B cell (primary cell): ENCODE measurements at regions not wholly inside any gene's neighbourhood (a gene's known extent, or its start where the extent isn't known, plus 50 kb on each side); places are given as distances from the start of the nearest gene placed in this dataset.
"Not testable (repeated sequence)": the region's sequence is repeated elsewhere in the genome, so short reads cannot be mapped to it uniquely, and the experiment has no call there.

ENCODE experiments used
- ATAC-seq: fragments of 200-7000 bp; cut with Tn5 transposase; one replicate; pipeline ENCODE4 v1.10.0; 2021; ENCODE audit warnings: low read depth, mild to moderate bottlenecking, moderate number of reproducible peaks, moderate library complexity
- CTCF ChIA-PET: fragments of 350-600 bp; sonication (Branson Sonifier 250); formaldehyde crosslinking; loops from one replicate; lab custom pipeline; 2021; ENCODE audit warnings: antibody characterized with exemption, inconsistent platforms; lab: Charles Lee
- POLR2A ChIA-PET: fragments of 350-600 bp; sonication (Branson Sonifier 250); formaldehyde crosslinking; loops from one replicate; lab custom pipeline; 2021; ENCODE audit warnings: antibody characterized with exemption; lab: Charles Lee
- DNase-seq: peaks from one replicate; pipeline ENCODE4 v3.0.0; 2013
- H2AFZ ChIP-seq: 2 replicates; pipeline ENCODE4 v1.6.1; 2012; ENCODE audit warnings: mild to moderate bottlenecking, low read depth, low read length; ENCODE audit not compliant: insufficient read depth, poor library complexity, severe bottlenecking
- H3K27ac ChIP-seq, 2 donors: 1 replicate in 1 of 2; 2 replicates in 1 of 2; pipeline ENCODE4 v1.5.1; 2012 to 2013; ENCODE audit warnings: low read length in 2 of 2, mild to moderate bottlenecking in 2 of 2, moderate library complexity in 1 of 2
- H3K27me3 ChIP-seq, 4 experiments: fragments of 200-600 bp in 1 of 4; sonication (generic) in 1 of 4; replicated peaks in 1 of 4; 1 replicate in 2 of 4; 2 replicates in 2 of 4; pipeline versions ENCODE4 v1.6.1 to v1.7.0; 2013 to 2016; ENCODE audit warnings: low read length in 3 of 4, mild to moderate bottlenecking in 2 of 4, mixed read lengths in 1 of 4, moderate library complexity in 1 of 4; ENCODE audit not compliant: insufficient read depth in 4 of 4, control insufficient read depth in 3 of 4; ENCODE audit errors: control extremely low read depth in 1 of 4
- H3K36me3 ChIP-seq, 2 experiments: replicated peaks in 1 of 2; 1 replicate in 1 of 2; 2 replicates in 1 of 2; pipeline versions ENCODE4 v1.6.1 to v1.7.1; 2013; ENCODE audit warnings: low read length in 1 of 2; ENCODE audit not compliant: insufficient read depth in 2 of 2, control insufficient read depth in 1 of 2; ENCODE audit errors: control extremely low read depth in 1 of 2, extremely low read depth in 1 of 2
- H3K4me1 ChIP-seq, 2 donors: fragments of 200-600 bp in 1 of 2; sonication (generic) in 1 of 2; 1 replicate in 1 of 2; 2 replicates in 1 of 2; pipeline versions ENCODE4 v1.5.1 to v1.6.1; 2013 to 2017; ENCODE audit warnings: low read length in 2 of 2; ENCODE audit not compliant: control insufficient read depth in 2 of 2, insufficient read depth in 2 of 2
- H3K4me2 ChIP-seq: replicated peaks from 2 replicates; pipeline ENCODE3; 2012; ENCODE audit warnings: mild to moderate bottlenecking, low read depth, low read length; ENCODE audit not compliant: poor library complexity, severe bottlenecking
- H3K4me3 ChIP-seq, 5 experiments: fragments of 200-600 bp in 1 of 5; sonication (generic) in 1 of 5; 1 replicate in 3 of 5; 2 replicates in 2 of 5; pipeline versions ENCODE4 v1.5.1 to v1.7.0; 2011 to 2016; ENCODE audit warnings: low read length in 4 of 5, mild to moderate bottlenecking in 4 of 5, low read depth in 2 of 5, control low read depth in 1 of 5, moderate library complexity in 1 of 5; ENCODE audit not compliant: insufficient read depth in 1 of 5; ENCODE audit errors: control extremely low read depth in 1 of 5, extremely low read depth in 1 of 5
- H3K79me2 ChIP-seq: fragments of 200-600 bp; sonication (generic); one replicate; pipeline ENCODE4 v1.6.0; 2016; ENCODE audit warnings: low read length; ENCODE audit not compliant: control insufficient read depth, insufficient read depth
- H3K9ac ChIP-seq: fragments of 200-600 bp; sonication (generic); 2 replicates; pipeline ENCODE4 v1.6.1; 2017; ENCODE audit warnings: mild to moderate bottlenecking, low read length, moderate library complexity
- H3K9me3 ChIP-seq, 3 donors: one replicate each; pipeline versions ENCODE4 v1.6.1 to v1.7.1; 2013; ENCODE audit warnings: low read length in 2 of 3; ENCODE audit not compliant: control insufficient read depth in 2 of 3, insufficient read depth in 1 of 3; ENCODE audit errors: control extremely low read depth in 1 of 3
- H4K20me1 ChIP-seq: 2 replicates; pipeline ENCODE4 v1.6.0; 2012; ENCODE audit warnings: mild to moderate bottlenecking, low read length; ENCODE audit not compliant: insufficient read depth, control insufficient read depth, poor library complexity, severe bottlenecking
- H3K27ac Mint-ChIP-seq: one replicate; pipeline ENCODE4 v1.8.0; 2021; ENCODE audit warnings: mixed read lengths
- H3K27me3 Mint-ChIP-seq: one replicate; pipeline ENCODE4 v1.8.0; 2021; ENCODE audit warnings: mixed read lengths
- H3K4me1 Mint-ChIP-seq: one replicate; pipeline ENCODE4 v1.8.0; 2021; ENCODE audit warnings: mixed read lengths
- H3K4me3 Mint-ChIP-seq: one replicate; pipeline ENCODE4 v1.8.0; 2021; ENCODE audit warnings: mixed read lengths
- H3K9me3 Mint-ChIP-seq: one replicate; pipeline ENCODE4 v1.8.0; 2022; ENCODE audit warnings: mixed read lengths; ENCODE audit not compliant: insufficient read depth
- EZH2 ChIP-seq: IDR thresholded peaks from 2 replicates; pipeline ENCODE4 v1.6.1; 2012; ENCODE audit warnings: borderline replicate concordance, low read depth, mild to moderate bottlenecking, moderate library complexity, low read length; ENCODE audit not compliant: insufficient read depth, poor library complexity, severe bottlenecking
- WGBS: methylation state at CpG from one replicate; pipeline ENCODE4 v1.1.5; 2013; ENCODE audit warnings: missing lambda C conversion rate; ENCODE audit not compliant: insufficient coverage; 5-methylcytosine and 5-hydroxymethylcytosine counted together
- intact Hi-C: fragments of 100-400 bp; cut with micrococcal nuclease; formaldehyde crosslinking; loops from one replicate; pipeline ENCODE4 v1.10.0; 2022
- TF ChIP-seq, protein P1 (sequence below): fragments of 200-600 bp; IDR thresholded peaks from one replicate; pipeline ENCODE4 v1.8.0; 2022; ENCODE audit warnings: antibody characterized with exemption, mild to moderate bottlenecking

DNA sequence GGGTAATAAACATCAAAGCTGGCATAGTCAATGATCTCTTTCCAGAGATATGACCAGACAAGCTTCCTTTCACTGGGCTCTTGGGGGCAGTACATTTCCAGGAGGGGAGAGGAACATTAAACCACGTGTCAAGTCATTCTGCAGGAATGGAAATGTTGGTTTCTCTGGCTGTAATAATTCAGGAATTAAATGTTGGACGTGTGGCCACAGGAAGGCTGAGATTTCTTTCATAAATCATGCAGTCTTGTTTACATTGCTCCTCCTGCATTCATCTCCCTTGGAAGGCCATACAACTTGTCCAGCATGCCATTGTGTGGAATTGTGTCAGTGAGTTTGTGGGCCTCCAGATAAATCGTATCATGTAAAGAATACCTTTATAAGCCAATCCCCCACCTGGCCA, 259.2 kb downstream of the ADGRL2 start:
- no peak overlapping the region for H3K4me3 ChIP-seq
- Mint-ChIP-seq H3K27ac (no peak overlapping the region), H3K27me3 (no peaks in the 10 kb centered on the region), H3K4me1 (no peaks in the 10 kb centered on the region), H3K4me3 (no peak overlapping the region), H3K9me3 (no peaks in the 10 kb centered on the region)
- ChIA-PET POLR2A (no interaction called here), CTCF (no interaction called here)
- H3K36me3 ChIP-seq = no peaks in the 10 kb centered on the region
- no peaks in the 10 kb centered on the region for H4K20me1 ChIP-seq
- H3K4me2 ChIP-seq = no peak overlapping the region
- no peaks in the 10 kb centered on the region for H3K4me1 ChIP-seq
- WGBS = no CpG with 5 or more reads among the region's 3 CpGs
- DNase-seq (no peak), ATAC-seq (no peak)
- peaks cover 0 to 1% (median 0%) of the 10 kb centered on the region in 3 donors for H3K9me3 ChIP-seq
- no peak overlapping the region for H2AFZ ChIP-seq
- H3K9ac ChIP-seq = no peak overlapping the region
- H3K79me2 ChIP-seq = no peaks in the 10 kb centered on the region
- intact Hi-C loops = no loop called here
- TF ChIP-seq EZH2 = no peak
- TF ChIP-seq, protein P1, sequence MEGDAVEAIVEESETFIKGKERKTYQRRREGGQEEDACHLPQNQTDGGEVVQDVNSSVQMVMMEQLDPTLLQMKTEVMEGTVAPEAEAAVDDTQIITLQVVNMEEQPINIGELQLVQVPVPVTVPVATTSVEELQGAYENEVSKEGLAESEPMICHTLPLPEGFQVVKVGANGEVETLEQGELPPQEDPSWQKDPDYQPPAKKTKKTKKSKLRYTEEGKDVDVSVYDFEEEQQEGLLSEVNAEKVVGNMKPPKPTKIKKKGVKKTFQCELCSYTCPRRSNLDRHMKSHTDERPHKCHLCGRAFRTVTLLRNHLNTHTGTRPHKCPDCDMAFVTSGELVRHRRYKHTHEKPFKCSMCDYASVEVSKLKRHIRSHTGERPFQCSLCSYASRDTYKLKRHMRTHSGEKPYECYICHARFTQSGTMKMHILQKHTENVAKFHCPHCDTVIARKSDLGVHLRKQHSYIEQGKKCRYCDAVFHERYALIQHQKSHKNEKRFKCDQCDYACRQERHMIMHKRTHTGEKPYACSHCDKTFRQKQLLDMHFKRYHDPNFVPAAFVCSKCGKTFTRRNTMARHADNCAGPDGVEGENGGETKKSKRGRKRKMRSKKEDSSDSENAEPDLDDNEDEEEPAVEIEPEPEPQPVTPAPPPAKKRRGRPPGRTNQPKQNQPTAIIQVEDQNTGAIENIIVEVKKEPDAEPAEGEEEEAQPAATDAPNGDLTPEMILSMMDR = no peak
- no peaks in the 10 kb centered on the region for H3K27me3 ChIP-seq
- no peak overlapping the region for H3K27ac ChIP-seq

DNA sequence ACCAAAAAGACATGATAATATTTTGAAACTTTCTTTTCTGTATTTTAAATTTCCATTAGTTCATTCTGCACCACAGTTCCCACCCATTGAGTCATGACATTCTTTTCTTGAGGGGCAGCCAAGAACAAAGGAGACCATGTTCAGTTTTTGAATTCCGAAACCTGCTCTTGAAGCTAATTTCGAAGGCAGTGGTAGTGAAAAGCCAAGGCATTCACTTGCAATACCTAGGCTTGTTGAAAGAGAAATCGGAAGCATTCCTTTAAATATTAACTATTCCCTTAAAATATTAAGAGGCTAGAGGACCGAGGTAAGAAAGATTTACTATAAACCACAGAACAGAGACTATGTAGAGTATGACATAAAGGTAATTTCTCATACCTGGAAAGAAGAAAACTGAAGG, 256.3 kb downstream of the ADGRL2 start:
- POLR2A ChIA-PET = no interaction called here
- DNase-seq = no peak
- Histone ChIP-seq H3K9ac (no peak overlapping the region), H4K20me1 (no peaks in the 10 kb centered on the region), H3K4me3 (no peak overlapping the region), H3K27ac (no peak overlapping the region), H3K27me3 (no peaks in the 10 kb centered on the region), H3K4me2 (no peak overlapping the region), H3K4me1 (no peaks in the 10 kb centered on the region), H3K9me3 (peaks cover 0 to 1% (median 0%) of the 10 kb centered on the region in 3 donors), H3K36me3 (no peaks in the 10 kb centered on the region), H3K79me2 (no peaks in the 10 kb centered on the region), H2AFZ (no peak overlapping the region)
- no peaks in the 10 kb centered on the region for H3K9me3 Mint-ChIP-seq
- CTCF ChIA-PET = no interaction called here
- no peaks in the 10 kb centered on the region for H3K27me3 Mint-ChIP-seq
- no peak overlapping the region for H3K4me3 Mint-ChIP-seq
- no peaks in the 10 kb centered on the region for H3K4me1 Mint-ChIP-seq
- intact Hi-C loops = no loop called here
- no peak overlapping the region for H3K27ac Mint-ChIP-seq
- TF ChIP-seq, protein P1 = no peak
- TF ChIP-seq EZH2 = no peak
- ATAC-seq = no peak
- 80% methylated on average over 1 of the region's 4 CpGs for WGBS

DNA sequence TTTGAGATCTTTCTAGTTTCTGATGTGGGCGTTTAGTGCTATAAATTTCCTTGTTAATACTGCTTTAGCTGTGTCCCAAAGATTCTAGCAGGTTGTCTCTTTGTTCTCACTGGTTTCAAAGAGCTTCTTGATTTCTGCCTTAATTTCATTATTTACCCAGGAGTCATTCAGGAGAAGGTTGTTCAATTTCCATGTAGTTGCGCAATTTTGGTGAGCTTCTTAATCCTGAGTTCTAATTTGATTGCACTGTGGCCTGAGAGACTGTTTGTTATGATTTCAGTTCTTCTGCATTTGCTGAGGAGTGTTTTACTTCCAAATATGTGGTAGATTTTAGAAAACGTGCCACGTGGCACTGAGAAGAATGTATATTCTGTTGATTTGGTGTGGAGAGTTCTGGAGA, 254.6 kb downstream of the ADGRL2 start:
- H3K27ac Mint-ChIP-seq, H3K4me2 ChIP-seq, H3K27ac ChIP-seq, H3K4me3 Mint-ChIP-seq, intact Hi-C loops, H3K27me3 Mint-ChIP-seq, DNase-seq, H4K20me1 ChIP-seq, H3K9me3 ChIP-seq, H3K4me1 Mint-ChIP-seq, H3K4me1 ChIP-seq, CTCF ChIA-PET, H3K27me3 ChIP-seq, H2AFZ ChIP-seq, H3K4me3 ChIP-seq, H3K79me2 ChIP-seq, POLR2A ChIA-PET, H3K36me3 ChIP-seq, H3K9me3 Mint-ChIP-seq, H3K9ac ChIP-seq, ATAC-seq: not testable (repeated sequence)
- WGBS = 83% methylated on average over 3 of the region's 4 CpGs
